Activated CD4-positive, alpha-beta T cell treated with anti-CD3 and anti-CD28 coated beads, Interleukin-2, amount 10 ng/mL, durations not matched to agents 7 days and 5 days (primary cell): ENCODE measurements at regions not wholly inside any gene's neighbourhood (a gene's known extent, or its start where the extent isn't known, plus 50 kb on each side); places are given as distances from the start of the nearest gene placed in this dataset.
A peak's percentile ranks its signal among the peaks of the same experiment; 100 is the strongest.

ENCODE experiments used
- CTCF ChIA-PET: fragments of 350-600 bp; sonication (Branson Sonifier 250); formaldehyde crosslinking; loops from one replicate; lab custom pipeline; 2021; ENCODE audit warnings: antibody characterized with exemption; lab: Charles Lee
- POLR2A ChIA-PET: fragments of 350-600 bp; sonication (Branson Sonifier 250); formaldehyde crosslinking; loops from one replicate; lab custom pipeline; 2021; ENCODE audit warnings: antibody characterized with exemption; lab: Charles Lee
- DNase-seq: peaks from one replicate; pipeline ENCODE4 v3.0.0-alpha.2; 2020
- H3K27ac Mint-ChIP-seq: one replicate; pipeline ENCODE4 v1.8.0; 2021; ENCODE audit warnings: mild to moderate bottlenecking, moderate library complexity, mixed read lengths
- H3K27me3 Mint-ChIP-seq: one replicate; pipeline ENCODE4 v1.8.0; 2021; ENCODE audit warnings: mixed read lengths
- H3K36me3 Mint-ChIP-seq: one replicate; pipeline ENCODE4 v1.8.0; 2021; ENCODE audit warnings: low read depth, mixed read lengths
- H3K4me1 Mint-ChIP-seq: one replicate; pipeline ENCODE4 v1.8.0; 2021; ENCODE audit warnings: mixed read lengths
- H3K4me3 Mint-ChIP-seq: one replicate; pipeline ENCODE4 v1.8.0; 2021; ENCODE audit warnings: mild to moderate bottlenecking, moderate library complexity, mixed read lengths
- H3K9me3 Mint-ChIP-seq: one replicate; pipeline ENCODE4 v1.8.0; 2021; ENCODE audit warnings: mixed read lengths

DNA sequence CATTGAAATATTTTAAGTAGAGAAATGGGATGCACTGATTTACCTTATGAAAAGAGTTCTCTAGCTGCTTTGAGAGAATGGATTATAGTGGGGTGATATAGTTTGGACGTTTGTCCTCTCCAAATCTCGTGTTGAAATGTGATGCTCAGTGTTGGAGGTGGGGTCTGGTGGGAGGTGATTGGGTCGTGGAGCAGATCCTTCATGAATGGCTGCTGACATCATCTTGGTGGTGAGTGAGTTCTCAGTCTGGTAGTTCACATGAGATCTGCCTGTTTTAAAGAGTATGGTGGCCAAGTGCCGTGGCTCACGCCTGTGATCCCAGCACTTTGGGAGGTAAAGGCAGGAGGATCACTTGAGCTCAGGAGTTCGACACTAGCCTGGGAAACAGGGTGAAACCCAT, 58.7 kb upstream of the SH3RF3 start:
- Mint-ChIP-seq H3K36me3 (no peaks in the 10 kb centered on the region), H3K27me3 (peaks cover 2% of the 10 kb centered on the region), H3K4me1 (no peaks in the 10 kb centered on the region), H3K9me3 (no peaks in the 10 kb centered on the region), H3K4me3 (no peak overlapping the region), H3K27ac (no peak overlapping the region)
- DNase-seq = no peak
- ChIA-PET CTCF (no interaction called here), POLR2A (no interaction called here)

DNA sequence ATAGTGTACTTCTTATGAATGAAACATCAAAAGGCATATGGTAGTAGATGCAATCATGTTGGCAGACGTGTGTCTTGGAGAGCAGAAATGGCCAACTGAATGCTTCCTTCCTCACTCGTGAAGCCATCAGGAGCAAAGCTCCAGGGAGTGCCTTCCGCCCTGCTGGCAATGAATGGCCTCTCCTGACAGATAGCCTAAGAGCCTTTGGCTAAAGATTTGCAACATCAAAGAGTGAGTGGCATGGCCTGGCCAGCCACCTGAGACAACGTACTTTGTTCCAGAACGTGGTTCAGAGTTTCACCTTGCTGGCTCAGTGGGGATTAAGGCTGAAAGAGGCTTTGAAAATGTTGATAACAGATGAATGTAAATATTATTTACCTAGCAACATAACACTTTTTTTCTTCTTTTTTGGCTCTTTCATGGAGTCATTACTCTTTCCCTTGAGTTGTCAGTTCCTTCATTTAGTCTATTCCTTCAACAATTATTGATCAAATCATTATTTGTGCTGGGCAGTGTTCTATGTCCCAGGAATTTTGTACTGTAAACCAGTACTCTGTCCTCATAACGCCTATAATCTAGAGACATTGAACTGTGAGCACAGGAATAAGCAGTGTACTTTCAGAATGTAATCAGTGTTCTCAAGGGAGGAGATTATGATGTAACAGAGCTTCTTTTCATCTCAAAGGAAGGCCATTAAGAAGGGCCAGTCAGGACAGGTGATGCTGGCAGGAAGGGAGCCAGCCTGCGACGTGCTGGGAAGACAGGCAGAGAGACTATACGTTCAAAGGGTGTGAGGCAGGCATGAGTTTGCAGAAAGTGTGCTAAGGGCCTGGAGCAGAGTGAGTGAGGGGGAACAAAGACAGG, 59.4 kb upstream of the SH3RF3 start:
- no peak overlapping the region for H3K4me3 Mint-ChIP-seq
- no peaks in the 10 kb centered on the region for H3K27me3 Mint-ChIP-seq
- no peaks in the 10 kb centered on the region for H3K36me3 Mint-ChIP-seq
- POLR2A ChIA-PET = no interaction called here
- no peak for DNase-seq
- H3K27ac Mint-ChIP-seq = no peak overlapping the region
- H3K9me3 Mint-ChIP-seq = no peaks in the 10 kb centered on the region
- CTCF ChIA-PET = no interaction called here
- no peaks in the 10 kb centered on the region for H3K4me1 Mint-ChIP-seq

DNA sequence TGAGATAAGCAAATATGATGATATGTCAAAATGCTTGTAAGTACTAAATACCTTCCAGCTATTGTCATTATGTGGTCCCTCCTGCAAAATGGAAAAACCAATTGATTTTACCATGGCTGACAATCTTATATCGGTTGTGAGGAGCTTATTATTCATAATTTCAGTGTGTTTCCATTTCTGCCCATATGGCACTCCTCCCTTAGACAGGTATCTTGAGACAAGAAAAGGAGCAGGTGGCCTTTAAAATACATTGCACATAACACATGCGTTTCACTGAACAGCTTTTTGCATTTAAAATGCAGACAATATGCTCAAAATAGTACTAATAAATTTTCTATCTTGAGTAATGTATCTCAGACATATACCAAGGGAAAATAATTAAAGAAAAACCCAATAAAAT, 60.2 kb upstream of the SH3RF3 start:
- no peak overlapping the region for H3K27ac Mint-ChIP-seq
- CTCF ChIA-PET = no interaction called here

GRCh38 chr2:109067631-109068125, 61.3 kb upstream of the SH3RF3 start:
- Mint-ChIP-seq H3K9me3 (no peaks in the 10 kb centered on the region), H3K36me3 (no peaks in the 10 kb centered on the region), H3K4me1 (peaks cover 5% of the 10 kb centered on the region), H3K27me3 (no peaks in the 10 kb centered on the region), H3K4me3 (no peak overlapping the region), H3K27ac (no peak overlapping the region)
- no peak for DNase-seq
- ChIA-PET POLR2A (no interaction called here), CTCF (no interaction called here)

More for the DNA sequence above, 60.2 kb upstream of the SH3RF3 start:
- POLR2A ChIA-PET = no interaction called here
- no peaks in the 10 kb centered on the region for H3K27me3 Mint-ChIP-seq
- no peaks in the 10 kb centered on the region for H3K4me1 Mint-ChIP-seq
- no peak for DNase-seq
- no peak overlapping the region for H3K4me3 Mint-ChIP-seq
- no peaks in the 10 kb centered on the region for H3K36me3 Mint-ChIP-seq
- H3K9me3 Mint-ChIP-seq = no peaks in the 10 kb centered on the region

GRCh38 chr2:109066917-109067597, 61.9 kb upstream of the SH3RF3 start:
- no peak for DNase-seq
- Mint-ChIP-seq H3K9me3 (no peaks in the 10 kb centered on the region), H3K27me3 (no peaks in the 10 kb centered on the region), H3K27ac (no peak overlapping the region), H3K36me3 (no peaks in the 10 kb centered on the region), H3K4me3 (no peak overlapping the region), H3K4me1 (peaks cover 5% of the 10 kb centered on the region)
- CTCF ChIA-PET = no interaction called here
- POLR2A ChIA-PET = no interaction called here

DNA sequence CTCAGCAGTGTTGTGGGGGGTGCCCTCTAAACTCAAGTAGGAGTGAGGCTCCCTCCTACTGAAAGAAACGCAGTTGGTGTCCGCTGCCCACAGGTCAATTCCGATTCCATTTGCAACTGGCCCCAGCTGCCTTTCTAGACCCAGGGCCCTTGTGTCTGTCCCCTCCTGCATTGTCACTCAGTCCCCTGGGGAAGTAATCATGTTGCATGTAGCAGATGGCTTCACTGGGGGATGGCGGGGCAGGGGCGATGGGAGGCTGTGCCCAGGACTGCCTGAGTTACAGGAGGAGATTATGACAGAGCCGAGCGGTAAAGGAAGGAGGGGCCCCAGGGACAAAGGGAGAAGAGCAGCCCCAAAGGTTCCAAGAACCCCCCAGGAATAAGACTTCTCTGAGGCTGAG, 62.5 kb upstream of the SH3RF3 start:
- H3K27ac Mint-ChIP-seq = no peak overlapping the region
- POLR2A ChIA-PET = no interaction called here
- H3K9me3 Mint-ChIP-seq = no peaks in the 10 kb centered on the region
- no peaks in the 10 kb centered on the region for H3K27me3 Mint-ChIP-seq
- peaks cover 5% of the 10 kb centered on the region for H3K4me1 Mint-ChIP-seq
- CTCF ChIA-PET = no interaction called here
- no peak overlapping the region for H3K4me3 Mint-ChIP-seq
- H3K36me3 Mint-ChIP-seq = no peaks in the 10 kb centered on the region
- DNase-seq = no peak

- H3K36me3 Mint-ChIP-seq = no peaks in the 10 kb centered on the region
- no peak overlapping the region for H3K27ac Mint-ChIP-seq
- H3K9me3 Mint-ChIP-seq = no peaks in the 10 kb centered on the region
- POLR2A ChIA-PET = no interaction called here
- H3K4me1 Mint-ChIP-seq = peaks cover 6% of the 10 kb centered on the region
- CTCF ChIA-PET = no interaction called here
- H3K4me3 Mint-ChIP-seq = no peak overlapping the region
- H3K27me3 Mint-ChIP-seq = no peaks in the 10 kb centered on the region
- no peak for DNase-seq
These were observed 63.6 kb upstream of the SH3RF3 start for GRCh38 chr2:109065391-109065734.

DNA sequence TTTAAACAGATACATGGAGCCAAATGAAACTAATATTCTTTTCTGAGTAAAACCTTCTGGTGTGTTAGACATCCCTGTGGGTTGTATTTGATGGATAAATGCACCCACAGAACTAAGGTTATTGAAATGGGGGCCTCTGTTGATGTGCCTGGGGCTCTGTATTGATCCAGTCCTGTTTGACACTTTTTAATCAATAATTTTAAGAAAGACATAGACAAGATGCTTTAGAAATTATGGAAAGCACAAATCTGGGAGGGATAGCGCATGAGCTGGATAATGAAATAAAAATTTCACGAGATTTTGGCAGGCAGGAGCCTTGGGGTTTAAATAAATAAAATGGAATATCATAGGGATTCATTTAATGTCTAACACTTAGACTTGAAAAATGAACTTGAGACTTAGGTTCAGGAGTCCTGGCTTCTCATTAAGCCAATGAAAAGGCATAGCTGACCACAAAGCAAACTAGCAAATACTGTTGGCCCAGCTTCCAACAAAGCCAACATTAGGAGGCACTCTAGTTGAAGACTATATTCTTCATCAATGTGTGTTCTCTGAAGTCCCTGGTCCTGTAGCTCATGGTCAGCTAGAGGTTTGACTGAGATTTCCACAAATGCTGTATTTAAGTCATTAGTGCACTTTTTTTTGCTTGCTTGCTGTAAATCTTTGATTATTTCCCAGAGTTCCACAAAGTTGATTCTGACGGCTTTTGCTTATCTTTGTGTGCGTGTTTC, 64.2 kb upstream of the SH3RF3 start:
- Mint-ChIP-seq H3K27ac (no peak overlapping the region), H3K4me1 (peaks cover 11% of the 10 kb centered on the region), H3K27me3 (no peaks in the 10 kb centered on the region), H3K9me3 (no peaks in the 10 kb centered on the region), H3K36me3 (no peaks in the 10 kb centered on the region), H3K4me3 (no peak overlapping the region)
- POLR2A ChIA-PET = no interaction called here
- DNase-seq = no peak
- CTCF ChIA-PET = no interaction called here

DNA sequence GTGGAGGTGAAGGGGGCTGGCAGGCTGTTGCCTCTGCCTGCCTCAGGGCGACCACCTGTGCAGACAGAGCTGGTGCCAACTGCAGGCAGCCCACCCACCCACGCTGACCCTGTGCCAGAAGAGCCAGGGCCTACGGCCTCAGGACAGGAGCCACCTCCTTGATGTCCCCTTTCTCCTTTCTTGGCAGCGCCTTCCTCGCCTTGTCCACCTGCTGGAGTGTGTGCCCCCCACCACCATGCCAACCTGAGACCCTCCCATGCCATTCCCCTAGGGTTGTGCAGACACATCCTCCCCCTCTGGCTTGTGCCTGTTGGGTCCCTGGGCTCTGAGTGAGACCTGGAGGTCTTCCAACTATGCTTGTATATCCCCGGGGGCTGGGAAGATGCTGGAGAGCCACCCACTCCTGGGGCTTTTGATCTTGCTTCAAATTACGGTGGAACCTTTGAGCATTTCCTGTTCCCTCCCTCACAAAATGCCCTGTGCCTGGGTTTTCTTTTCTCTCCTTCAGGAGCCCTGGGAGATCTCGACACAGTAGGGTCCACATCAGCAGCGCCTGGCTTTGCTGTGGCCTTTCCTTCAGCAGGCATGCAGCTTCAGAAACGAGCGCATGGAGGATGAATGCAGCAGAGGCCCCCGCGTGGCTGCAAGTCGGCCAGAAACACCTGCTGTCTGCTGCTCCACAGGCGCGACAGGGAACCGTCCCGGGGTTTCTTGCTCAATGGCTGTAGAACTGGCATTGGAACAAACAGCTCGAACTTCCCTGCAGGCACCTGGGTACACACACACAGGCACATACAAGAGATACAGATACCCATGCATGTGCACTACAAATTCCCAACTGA, 65.9 kb upstream of the SH3RF3 start:
- POLR2A ChIA-PET = no interaction called here
- Mint-ChIP-seq H3K36me3 (no peaks in the 10 kb centered on the region), H3K4me1 (peaks cover 20% of the 10 kb centered on the region), H3K27ac (no peak overlapping the region), H3K4me3 (no peak overlapping the region), H3K27me3 (no peaks in the 10 kb centered on the region), H3K9me3 (no peaks in the 10 kb centered on the region)
- DNase-seq = peak; percentile 8
- CTCF ChIA-PET = interaction anchor here (1.4 kb wide), 1 partner anchor 11 kb away, joined by 3 read pairs; no protein-coding TSS in a partner anchor

- Mint-ChIP-seq H3K27me3 (no peaks in the 10 kb centered on the region), H3K36me3 (no peaks in the 10 kb centered on the region), H3K9me3 (no peaks in the 10 kb centered on the region), H3K27ac (no peak overlapping the region), H3K4me3 (no peak overlapping the region), H3K4me1 (peaks cover 26% of the 10 kb centered on the region)
- CTCF ChIA-PET = no interaction called here
- DNase-seq = no peak
- POLR2A ChIA-PET = no interaction called here
These were observed 66.7 kb upstream of the SH3RF3 start for GRCh38 chr2:109062145-109062858.

GRCh38 chr2:109061736-109062135, 67.3 kb upstream of the SH3RF3 start:
- Mint-ChIP-seq H3K4me3 (no peak overlapping the region), H3K9me3 (no peaks in the 10 kb centered on the region), H3K27me3 (no peaks in the 10 kb centered on the region), H3K36me3 (no peaks in the 10 kb centered on the region), H3K4me1 (peaks cover 28% of the 10 kb centered on the region), H3K27ac (no peak overlapping the region)
- CTCF ChIA-PET = no interaction called here
- no peak for DNase-seq
- POLR2A ChIA-PET = no interaction called here

- POLR2A ChIA-PET = no interaction called here
- Mint-ChIP-seq H3K36me3 (no peaks in the 10 kb centered on the region), H3K27me3 (peaks cover 3% of the 10 kb centered on the region), H3K27ac (no peak overlapping the region), H3K9me3 (no peaks in the 10 kb centered on the region), H3K4me3 (no peak overlapping the region), H3K4me1 (peaks cover 28% of the 10 kb centered on the region)
- no peak for DNase-seq
- CTCF ChIA-PET = no interaction called here
These were observed 68.5 kb upstream of the SH3RF3 start for GRCh38 chr2:109060496-109060895.
